Smooth muscle cell (in vitro differentiated cells): ENCODE measurements at regions not wholly inside any gene's neighbourhood (a gene's known extent, or its start where the extent isn't known, plus 50 kb on each side); places are given as distances from the start of the nearest gene placed in this dataset.
"Not testable (repeated sequence)": the region's sequence is repeated elsewhere in the genome, so short reads cannot be mapped to it uniquely, and the experiment has no call there.

ENCODE experiments used
- DNase-seq: peaks from one replicate; lab custom pipeline; 2025; ENCODE audit not compliant: unreplicated experiment; lab: John Stamatoyannopoulos, UW
- H2AFZ ChIP-seq: fragments of 200-600 bp; sonication (generic); 2 replicates; pipeline ENCODE4 v1.6.0; 2016; ENCODE audit warnings: antibody characterized with exemption, low read depth, mild to moderate bottlenecking
- H3F3A ChIP-seq: fragments of 200-600 bp; sonication (generic); 2 replicates; pipeline ENCODE4 v1.6.0; 2017; ENCODE audit warnings: antibody characterized with exemption, low read depth
- H3K27ac ChIP-seq: fragments of 200-600 bp; sonication (generic); 2 replicates; pipeline ENCODE4 v1.5.1; 2016; ENCODE audit warnings: low read depth, mild to moderate bottlenecking
- H3K27me3 ChIP-seq: fragments of 200-600 bp; sonication (generic); 2 replicates; pipeline ENCODE4 v1.6.1; 2016; ENCODE audit warnings: low read depth, mild to moderate bottlenecking
- H3K36me3 ChIP-seq: fragments of 200-600 bp; sonication (generic); 2 replicates; pipeline ENCODE4 v1.5.1; 2016; ENCODE audit warnings: low read depth
- H3K4me1 ChIP-seq: fragments of 200-600 bp; sonication (generic); 2 replicates; pipeline ENCODE4 v1.5.1; 2016; ENCODE audit warnings: low read depth
- H3K4me2 ChIP-seq: fragments of 200-600 bp; sonication (generic); 2 replicates; pipeline ENCODE4 v1.6.0; 2016; ENCODE audit warnings: mild to moderate bottlenecking
- H3K4me3 ChIP-seq: fragments of 200-600 bp; sonication (generic); 2 replicates; pipeline ENCODE4 v1.5.1; 2016; ENCODE audit warnings: mild to moderate bottlenecking
- H3K79me2 ChIP-seq: fragments of 200-600 bp; sonication (generic); 2 replicates; pipeline ENCODE4 v1.6.0; 2016; ENCODE audit warnings: low read depth, mild to moderate bottlenecking
- H3K9ac ChIP-seq: fragments of 200-600 bp; sonication (generic); 2 replicates; pipeline ENCODE4 v1.6.0; 2016; ENCODE audit warnings: low read depth
- H3K9me3 ChIP-seq: fragments of 200-600 bp; sonication (generic); replicated peaks from 2 replicates; pipeline ENCODE4 v1.5.1; 2016; ENCODE audit warnings: low read depth
- H4K20me1 ChIP-seq: fragments of 200-600 bp; sonication (generic); 2 replicates; pipeline ENCODE4 v1.6.0; 2016; ENCODE audit warnings: low read depth
- CTCF ChIP-seq: fragments of 200-600 bp; sonication (generic); IDR thresholded peaks from 2 replicates; pipeline ENCODE4 v1.5.1; 2017; ENCODE audit warnings: borderline replicate concordance, mild to moderate bottlenecking, antibody characterized with exemption; ENCODE audit not compliant: insufficient read depth, poor library complexity, severe bottlenecking
- WGBS: methylation state at CpG from one replicate; pipeline ENCODE4 v1.1.7; 2016; ENCODE audit warnings: low lambda C conversion rate; 5-methylcytosine and 5-hydroxymethylcytosine counted together

GRCh38 chr1:190000365-190000872, 477.2 kb downstream of the BRINP3 start:
- Histone ChIP-seq H3K36me3 (no peaks in the 10 kb centered on the region), H4K20me1 (no peaks in the 10 kb centered on the region), H2AFZ (peak overlapping the region; percentile 78), H3K9ac (peak overlapping the region; percentile 35), H3K27ac (peak overlapping the region; percentile 45), H3K4me3 (no peak overlapping the region), H3K4me2 (peak overlapping the region; percentile 64), H3K79me2 (no peaks in the 10 kb centered on the region), H3K4me1 (no peaks in the 10 kb centered on the region), H3F3A (no peaks in the 10 kb centered on the region), H3K27me3 (no peaks in the 10 kb centered on the region), H3K9me3 (no peaks in the 10 kb centered on the region)
- no peak for DNase-seq
- TF ChIP-seq CTCF, result no peak
- 83% methylated on average over 3 of the region's 3 CpGs for WGBS

GRCh38 chr1:190001187-190001586, 476.5 kb downstream of the BRINP3 start:
- no peak for DNase-seq

GRCh38 chr1:190003376-190003775, 474.3 kb downstream of the BRINP3 start:
- H3K9me3 ChIP-seq, result no peaks in the 10 kb centered on the region
- no peak overlapping the region for H3K27ac ChIP-seq
- H4K20me1 ChIP-seq, result no peaks in the 10 kb centered on the region
- no peaks in the 10 kb centered on the region for H3K4me1 ChIP-seq
- H2AFZ ChIP-seq, result no peak overlapping the region
- no peaks in the 10 kb centered on the region for H3K79me2 ChIP-seq
- no peak for DNase-seq
- no peak for TF ChIP-seq CTCF
- H3K4me3 ChIP-seq, result no peak overlapping the region
- no peaks in the 10 kb centered on the region for H3K27me3 ChIP-seq
- H3F3A ChIP-seq, result no peaks in the 10 kb centered on the region
- H3K36me3 ChIP-seq, result no peaks in the 10 kb centered on the region
- H3K4me2 ChIP-seq, result no peak overlapping the region
- no peak overlapping the region for H3K9ac ChIP-seq

More at GRCh38 chr1:190001187-190001586, 476.5 kb downstream of the BRINP3 start:
- Histone ChIP-seq H2AFZ (no peak overlapping the region), H3K9ac (no peak overlapping the region), H3K9me3 (no peaks in the 10 kb centered on the region), H4K20me1 (no peaks in the 10 kb centered on the region), H3K79me2 (no peaks in the 10 kb centered on the region), H3F3A (no peaks in the 10 kb centered on the region), H3K4me1 (no peaks in the 10 kb centered on the region), H3K4me3 (no peak overlapping the region), H3K4me2 (no peak overlapping the region), H3K36me3 (no peaks in the 10 kb centered on the region), H3K27ac (no peak overlapping the region), H3K27me3 (no peaks in the 10 kb centered on the region)
- no peak for TF ChIP-seq CTCF
- WGBS, result 43% methylated on average over 2 of the region's 2 CpGs

- no peaks in the 10 kb centered on the region for H3F3A ChIP-seq
- no peaks in the 10 kb centered on the region for H3K27me3 ChIP-seq
- H3K4me2 ChIP-seq, result no peak overlapping the region
- no peak overlapping the region for H3K9ac ChIP-seq
- H3K4me1 ChIP-seq, result no peaks in the 10 kb centered on the region
- no peak overlapping the region for H3K27ac ChIP-seq
- no peaks in the 10 kb centered on the region for H3K9me3 ChIP-seq
- no peaks in the 10 kb centered on the region for H4K20me1 ChIP-seq
- H2AFZ ChIP-seq, result no peak overlapping the region
- TF ChIP-seq CTCF, result no peak
- no peak for DNase-seq
- WGBS, result 94% methylated on average over 4 of the region's 4 CpGs
- H3K36me3 ChIP-seq, result no peaks in the 10 kb centered on the region
- no peaks in the 10 kb centered on the region for H3K79me2 ChIP-seq
- H3K4me3 ChIP-seq, result no peak overlapping the region
These were observed 466.1 kb downstream of the BRINP3 start for GRCh38 chr1:190011585-190011984.

GRCh38 chr1:190019151-190019550, 458.5 kb downstream of the BRINP3 start:
- H3K27ac ChIP-seq, H3K27me3 ChIP-seq, DNase-seq, H3K9me3 ChIP-seq, H2AFZ ChIP-seq, H3K79me2 ChIP-seq, H3F3A ChIP-seq, H3K36me3 ChIP-seq, H4K20me1 ChIP-seq, H3K4me3 ChIP-seq, H3K9ac ChIP-seq, H3K4me2 ChIP-seq, H3K4me1 ChIP-seq: not testable (repeated sequence)
- WGBS, result 91% methylated on average over 16 of the region's 16 CpGs
